Body of pancreas (tissue), 4 donors: ENCODE measurements at regions not wholly inside any gene's neighbourhood (a gene's known extent, or its start where the extent isn't known, plus 50 kb on each side); places are given as distances from the start of the nearest gene placed in this dataset.

Experiments used
- ATAC-seq: fragments of 150-250 bp; one replicate; pipeline ENCODE4 v1.9.1; 2016
- DNase-seq, 4 donors: peaks; one replicate each; pipeline ENCODE4 v3.0.0-alpha.2; 2019
- H3K27ac ChIP-seq, 4 donors: fragments of 200-600 bp; sonication (generic); 1 replicate in 3 of 4; 2 replicates in 1 of 4; pipeline versions ENCODE4 v1.5.1 to v1.6.1; 2016 to 2019; ENCODE audit warnings: mild to moderate bottlenecking in 1 of 4, mixed read lengths in 1 of 4, moderate library complexity in 1 of 4
- H3K27me3 ChIP-seq, 2 donors: fragments of 200-600 bp; sonication (generic); one replicate each; pipeline ENCODE4 v1.6.0; 2016; ENCODE audit warnings: mild to moderate bottlenecking in 1 of 2
- H3K36me3 ChIP-seq, 2 donors: fragments of 200-600 bp; sonication (generic); replicated peaks in 1 of 2; 2 replicates each; pipeline ENCODE4 v1.5.1; 2016; ENCODE audit warnings: low read depth in 2 of 2; ENCODE audit not compliant: insufficient read depth in 1 of 2
- H3K4me1 ChIP-seq: fragments of 200-600 bp; sonication (generic); one replicate; pipeline ENCODE4 v1.6.0; 2016
- H3K4me3 ChIP-seq, 2 donors: fragments of 200-600 bp; sonication (generic); 1 replicate in 1 of 2; 2 replicates in 1 of 2; pipeline ENCODE4 v1.5.1; 2016 to 2019
- H3K9me3 ChIP-seq, 3 donors: fragments of 200-600 bp; sonication (generic); 1 replicate in 2 of 3; 2 replicates in 1 of 3; pipeline ENCODE4 v1.5.1; 2016
- CTCF ChIP-seq, 7 experiments: fragments of 450-650 bp in 4 of 7; fragments of 200-600 bp in 3 of 7; sonication (generic) in 3 of 7; IDR thresholded peaks; one replicate each; pipeline ENCODE4 v1.5.1; 2016 to 2019; ENCODE audit warnings: antibody characterized with exemption in 7 of 7
- POLR2A ChIP-seq, 3 donors: fragments of 450-650 bp; IDR thresholded peaks; one replicate each; pipeline ENCODE4 v1.6.1; 2016; ENCODE audit warnings: antibody characterized with exemption in 3 of 3, mild to moderate bottlenecking in 2 of 3
- WGBS, 2 donors: methylation state at CpG; one replicate each; pipeline ENCODE4 v1.1.5; 2017; 5-methylcytosine and 5-hydroxymethylcytosine counted together
- intact Hi-C: fragments of 100-400 bp; cut with DNase I; formaldehyde crosslinking; loops from one replicate; pipeline ENCODE4 v1.15.1; 2023

DNA sequence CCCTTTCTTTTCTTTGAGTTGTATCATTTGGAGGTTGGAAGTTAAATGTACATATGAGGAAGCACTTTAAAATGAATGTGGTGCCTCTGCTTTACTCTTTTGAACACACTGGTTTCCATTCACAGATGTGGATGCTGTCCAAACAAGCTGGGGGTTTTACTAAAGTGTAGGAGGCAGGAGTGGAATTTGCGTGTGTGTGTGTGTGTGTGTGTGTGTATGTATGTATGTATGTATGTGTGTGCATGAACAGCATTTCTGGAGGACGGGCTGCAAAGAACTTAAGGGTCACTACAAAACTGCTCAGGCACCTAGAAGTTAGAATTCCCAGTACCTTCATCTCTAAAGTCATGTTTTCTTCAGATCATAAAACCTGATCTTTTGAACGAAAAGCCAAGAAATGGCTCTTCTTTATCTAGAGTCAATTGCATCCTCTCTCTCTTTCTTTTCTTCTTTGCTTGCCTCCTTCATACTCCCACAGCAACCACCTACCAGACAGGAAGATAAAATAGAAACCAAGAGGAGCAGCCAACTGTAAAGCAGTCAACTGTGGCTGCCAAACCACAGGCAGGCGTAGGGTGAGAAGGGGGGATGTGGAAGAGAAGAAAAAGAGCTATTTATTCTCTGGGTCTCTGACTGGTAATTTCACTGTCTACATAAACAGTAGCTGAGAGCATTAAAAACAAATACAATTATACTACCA is 177.0 kb upstream of the RASGEF1B start:
- Histone ChIP-seq H3K27ac (no peak overlapping the region), H3K36me3 (no peaks in the 10 kb centered on the region), H3K27me3 (no peaks in the 10 kb centered on the region), H3K4me1 (no peaks in the 10 kb centered on the region), H3K9me3 (no peaks in the 10 kb centered on the region), H3K4me3 (no peak overlapping the region)
- ATAC-seq (no peak), DNase-seq (no peak)
- TF ChIP-seq CTCF (IDR thresholded peaks at IDR 0.05) (no peak), POLR2A (IDR thresholded peaks at IDR 0.05) (no peak)
- WGBS, 2 donors = 35 to 53% methylated on average over 4 of the region's 4 CpGs
- intact Hi-C loops = no loop called here

GRCh38 chr4:81647388-81647787 is 175.7 kb upstream of the RASGEF1B start:
- Histone ChIP-seq H3K36me3 (no peaks in the 10 kb centered on the region), H3K9me3 (no peaks in the 10 kb centered on the region), H3K27me3 (no peaks in the 10 kb centered on the region), H3K4me3 (no peak overlapping the region), H3K4me1 (no peaks in the 10 kb centered on the region), H3K27ac (no peak overlapping the region)
- intact Hi-C loops = no loop called here
- 68 to 70% methylated on average over 2 of the region's 2 CpGs for WGBS, 2 donors
- ATAC-seq (no peak), DNase-seq (no peak)
- TF ChIP-seq CTCF (IDR thresholded peaks at IDR 0.05) (no peak), POLR2A (IDR thresholded peaks at IDR 0.05) (no peak)

- H3K36me3 ChIP-seq = no peaks in the 10 kb centered on the region
- 54 to 64% methylated on average over 3 of the region's 3 CpGs for WGBS, 2 donors
- no peak for DNase-seq
- intact Hi-C loops = no loop called here
- H3K4me3 ChIP-seq = no peak overlapping the region
- no peaks in the 10 kb centered on the region for H3K27me3 ChIP-seq
- no peaks in the 10 kb centered on the region for H3K9me3 ChIP-seq
- TF ChIP-seq POLR2A (IDR thresholded peaks at IDR 0.05) = no peak
- no peak for TF ChIP-seq CTCF (IDR thresholded peaks at IDR 0.05)
- no peaks in the 10 kb centered on the region for H3K4me1 ChIP-seq
- ATAC-seq = no peak
- no peak overlapping the region for H3K27ac ChIP-seq
Observed at GRCh38 chr4:81642543-81642942, 170.8 kb upstream of the RASGEF1B start.

DNA sequence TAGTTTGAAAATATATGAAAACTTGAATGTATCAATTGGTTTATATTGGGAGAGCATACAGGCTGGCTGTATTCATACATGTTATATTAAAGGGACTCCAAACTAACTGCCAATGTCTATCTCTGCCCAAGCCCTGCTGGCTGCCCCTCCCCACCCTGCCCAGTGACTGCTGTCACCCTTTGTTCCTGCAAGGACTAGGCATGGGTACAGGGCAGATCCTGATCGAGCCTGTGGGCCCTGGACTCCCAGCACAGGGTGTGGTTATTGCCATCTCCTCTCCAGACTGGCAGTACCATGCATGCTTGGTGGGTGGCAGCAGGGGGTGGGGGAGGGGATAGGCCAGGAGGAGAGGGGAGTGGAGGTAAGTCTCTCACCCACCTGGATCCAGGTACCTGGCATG is 167.5 kb upstream of the RASGEF1B start:
- 83 to 100% methylated on average over 1 of the region's 1 CpG for WGBS, 2 donors
- Histone ChIP-seq H3K4me1 (peaks cover 13% of the 10 kb centered on the region), H3K4me3 (no peak overlapping the region), H3K9me3 (no peaks in the 10 kb centered on the region), H3K27me3 (no peaks in the 10 kb centered on the region), H3K27ac (no peak overlapping the region), H3K36me3 (no peaks in the 10 kb centered on the region)
- TF ChIP-seq POLR2A (IDR thresholded peaks at IDR 0.05) (no peak), CTCF (IDR thresholded peaks at IDR 0.05) (no peak)
- no peak for DNase-seq
- no peak for ATAC-seq
- intact Hi-C loops = no loop called here

DNA sequence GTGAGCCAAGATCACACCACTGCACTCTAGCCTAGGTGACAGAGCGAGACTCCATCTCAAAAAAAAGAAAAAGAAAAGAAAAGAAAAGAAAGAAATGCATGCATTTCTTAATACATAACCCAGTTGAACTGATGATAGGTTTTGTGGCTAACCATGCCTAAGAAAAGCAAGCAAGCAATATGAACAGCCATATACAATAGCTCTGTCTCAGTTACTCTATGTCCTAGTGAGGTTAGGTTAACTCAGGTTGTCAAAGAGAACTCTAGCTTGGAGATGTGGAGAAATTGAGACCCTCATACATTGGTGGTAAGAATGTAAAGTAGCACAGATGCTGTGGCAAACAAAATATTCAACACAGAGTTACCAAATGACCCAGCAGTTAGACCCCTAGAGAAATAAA is 167.0 kb upstream of the RASGEF1B start:
- H3K27ac ChIP-seq = no peak overlapping the region
- intact Hi-C loops = no loop called here
- no peak for TF ChIP-seq CTCF (IDR thresholded peaks at IDR 0.05)
- TF ChIP-seq POLR2A (IDR thresholded peaks at IDR 0.05) = no peak
- H3K27me3 ChIP-seq = no peaks in the 10 kb centered on the region
- H3K4me1 ChIP-seq = peaks cover 13% of the 10 kb centered on the region
- no peak for ATAC-seq
- H3K9me3 ChIP-seq = no peaks in the 10 kb centered on the region
- DNase-seq = no peak
- H3K4me3 ChIP-seq = no peak overlapping the region
- WGBS, 2 donors = 95 to 100% methylated on average over 1 of the region's 1 CpG
- no peaks in the 10 kb centered on the region for H3K36me3 ChIP-seq
